ENCODE measurements at regions not wholly inside any gene's neighbourhood (a gene's known extent, or its start where the extent isn't known, plus 50 kb on each side); places are given as distances from the start of the nearest gene placed in this dataset.

DNA sequence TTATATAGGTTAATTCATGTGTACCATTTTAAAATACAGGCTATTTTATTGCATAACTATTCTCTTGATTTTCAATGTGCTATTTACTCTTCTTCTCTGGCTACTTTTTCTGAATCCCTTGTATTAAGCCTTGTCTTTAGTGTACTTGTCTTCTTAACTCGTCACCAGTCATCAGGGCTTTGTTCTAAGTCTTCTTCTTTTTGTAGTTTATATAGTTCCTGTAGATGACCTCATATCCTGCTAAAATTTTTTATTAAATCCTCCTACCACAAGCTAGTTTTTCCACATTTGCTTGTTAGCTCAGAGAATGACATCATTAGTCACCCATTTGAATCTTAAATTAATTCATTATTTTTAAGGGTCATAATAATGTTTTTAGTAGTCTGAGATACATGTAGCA, 1281.9 kb downstream of the KCNT2 start:
- H3K27ac ChIP-seq, result no peak overlapping the region
- no peak for TF ChIP-seq ZFX (IDR thresholded peaks at IDR 0.05; ENCODE audit: borderline replicate concordance)
- TF ChIP-seq, protein P1, sequence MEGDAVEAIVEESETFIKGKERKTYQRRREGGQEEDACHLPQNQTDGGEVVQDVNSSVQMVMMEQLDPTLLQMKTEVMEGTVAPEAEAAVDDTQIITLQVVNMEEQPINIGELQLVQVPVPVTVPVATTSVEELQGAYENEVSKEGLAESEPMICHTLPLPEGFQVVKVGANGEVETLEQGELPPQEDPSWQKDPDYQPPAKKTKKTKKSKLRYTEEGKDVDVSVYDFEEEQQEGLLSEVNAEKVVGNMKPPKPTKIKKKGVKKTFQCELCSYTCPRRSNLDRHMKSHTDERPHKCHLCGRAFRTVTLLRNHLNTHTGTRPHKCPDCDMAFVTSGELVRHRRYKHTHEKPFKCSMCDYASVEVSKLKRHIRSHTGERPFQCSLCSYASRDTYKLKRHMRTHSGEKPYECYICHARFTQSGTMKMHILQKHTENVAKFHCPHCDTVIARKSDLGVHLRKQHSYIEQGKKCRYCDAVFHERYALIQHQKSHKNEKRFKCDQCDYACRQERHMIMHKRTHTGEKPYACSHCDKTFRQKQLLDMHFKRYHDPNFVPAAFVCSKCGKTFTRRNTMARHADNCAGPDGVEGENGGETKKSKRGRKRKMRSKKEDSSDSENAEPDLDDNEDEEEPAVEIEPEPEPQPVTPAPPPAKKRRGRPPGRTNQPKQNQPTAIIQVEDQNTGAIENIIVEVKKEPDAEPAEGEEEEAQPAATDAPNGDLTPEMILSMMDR (IDR thresholded peaks at IDR 0.05), result no peak

DNA sequence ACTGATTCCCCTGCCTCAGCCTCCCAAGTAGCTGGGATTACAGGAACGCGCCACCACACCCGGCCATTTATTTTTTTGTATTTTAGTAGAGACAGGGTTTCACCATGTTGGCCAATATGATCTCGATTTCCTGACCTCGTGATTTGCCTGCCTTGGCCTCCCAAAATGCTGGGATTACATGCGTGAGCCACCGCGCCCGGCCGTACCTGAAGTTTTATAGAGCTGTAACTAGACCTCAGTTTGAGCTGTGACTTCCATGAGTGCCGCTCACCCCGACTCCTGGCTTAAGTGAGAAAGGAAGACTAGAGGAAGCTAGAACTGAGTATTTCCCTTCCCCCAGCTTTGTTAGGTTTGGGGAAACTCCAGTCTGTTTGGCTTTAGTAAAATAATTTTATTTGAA, 1283.1 kb downstream of the KCNT2 start:
- TF ChIP-seq ZFX (IDR thresholded peaks at IDR 0.05; ENCODE audit: borderline replicate concordance), result no peak
- TF ChIP-seq, protein P1 (IDR thresholded peaks at IDR 0.05), result no peak
- H3K27ac ChIP-seq, result no peak overlapping the region

DNA sequence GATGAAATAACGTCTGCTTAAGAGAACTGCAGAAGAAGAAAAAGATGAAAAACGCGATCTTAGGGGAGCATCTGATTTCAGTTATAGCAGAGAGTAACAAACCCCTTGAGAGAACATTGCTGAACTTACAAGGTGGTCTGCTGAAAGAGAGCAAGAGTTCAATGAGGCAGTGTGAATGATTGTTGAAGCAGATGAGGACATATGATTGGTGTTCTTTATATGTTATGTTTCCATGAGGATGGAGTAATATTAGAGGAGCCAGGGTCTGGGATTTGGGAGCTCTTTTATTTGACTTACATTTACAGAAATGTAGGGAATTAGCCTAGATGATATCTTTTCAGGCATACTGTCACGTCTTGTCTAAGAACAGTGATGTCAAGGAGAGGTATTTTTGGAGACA, 1302.0 kb downstream of the KCNT2 start:
- no peak overlapping the region for H3K27ac ChIP-seq
- TF ChIP-seq, protein P1 (IDR thresholded peaks at IDR 0.05), result no peak
- no peak for TF ChIP-seq ZFX (IDR thresholded peaks at IDR 0.05; ENCODE audit: borderline replicate concordance)

DNA sequence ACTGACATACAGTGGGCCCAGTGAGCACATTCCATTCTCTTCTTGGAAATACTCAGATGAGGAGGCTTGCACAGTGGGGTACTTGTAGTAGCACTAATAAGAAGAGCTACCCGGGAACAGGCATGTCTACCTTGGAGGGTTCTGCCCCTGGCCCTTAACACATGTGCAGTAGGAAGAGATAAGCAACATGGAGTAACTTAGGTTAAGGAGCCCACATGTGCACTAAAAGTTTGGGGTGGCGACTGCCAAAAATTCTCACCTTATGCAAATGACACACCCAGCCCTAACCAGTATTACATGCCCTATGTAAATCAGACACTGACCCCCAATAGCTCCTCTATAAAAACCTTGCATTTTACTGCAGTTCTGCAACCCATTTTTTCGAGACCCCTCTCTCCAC, 1313.3 kb downstream of the KCNT2 start:
- no peak for TF ChIP-seq ZFX (IDR thresholded peaks at IDR 0.05; ENCODE audit: borderline replicate concordance)
- TF ChIP-seq, protein P1 (IDR thresholded peaks at IDR 0.05), result no peak
- no peak overlapping the region for H3K27ac ChIP-seq

DNA sequence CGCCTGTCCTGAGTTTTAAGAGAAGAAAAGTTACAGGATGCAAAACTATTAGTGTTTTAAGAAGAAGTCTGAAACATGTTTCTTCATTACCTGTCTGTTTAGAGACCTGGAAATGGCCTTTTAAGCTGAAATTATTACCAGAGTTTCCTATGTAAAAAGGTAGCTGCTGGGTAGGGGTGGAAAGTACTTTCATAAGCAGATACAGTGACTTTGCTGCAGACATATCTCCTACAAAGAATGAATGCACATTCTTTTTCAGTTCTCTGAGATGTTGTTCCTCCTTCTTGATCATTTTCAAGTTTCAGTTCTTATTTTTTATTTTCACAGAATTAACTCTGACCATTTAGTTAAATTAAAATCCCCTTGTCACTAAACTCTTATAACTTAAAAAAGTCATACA, 1329.6 kb downstream of the KCNT2 start:
- TF ChIP-seq ZFX (IDR thresholded peaks at IDR 0.05; ENCODE audit: borderline replicate concordance), result no peak
- TF ChIP-seq, protein P1 (IDR thresholded peaks at IDR 0.05), result no peak
- no peak overlapping the region for H3K27ac ChIP-seq

DNA sequence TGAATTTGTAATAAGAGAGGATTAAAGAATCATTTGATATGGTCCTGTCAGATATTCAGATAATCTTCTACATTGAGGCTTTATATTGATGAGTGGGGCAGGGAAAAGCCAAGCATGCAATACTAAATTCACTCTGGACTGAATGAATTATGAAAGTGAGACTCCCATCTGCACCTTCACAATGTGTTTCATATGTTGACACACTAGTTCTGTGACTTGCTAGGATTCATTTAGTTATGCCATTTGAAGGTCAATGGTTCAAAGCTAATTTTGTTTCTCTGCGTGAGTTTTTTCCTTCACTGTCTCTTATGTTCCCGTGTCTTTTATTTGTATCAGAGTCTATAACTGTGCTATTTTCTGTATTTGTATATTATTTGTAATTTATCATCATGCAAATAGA, 1332.5 kb downstream of the KCNT2 start:
- no peak overlapping the region for H3K27ac ChIP-seq
- no peak for TF ChIP-seq ZFX (IDR thresholded peaks at IDR 0.05; ENCODE audit: borderline replicate concordance)
- TF ChIP-seq, protein P1 (IDR thresholded peaks at IDR 0.05), result no peak

DNA sequence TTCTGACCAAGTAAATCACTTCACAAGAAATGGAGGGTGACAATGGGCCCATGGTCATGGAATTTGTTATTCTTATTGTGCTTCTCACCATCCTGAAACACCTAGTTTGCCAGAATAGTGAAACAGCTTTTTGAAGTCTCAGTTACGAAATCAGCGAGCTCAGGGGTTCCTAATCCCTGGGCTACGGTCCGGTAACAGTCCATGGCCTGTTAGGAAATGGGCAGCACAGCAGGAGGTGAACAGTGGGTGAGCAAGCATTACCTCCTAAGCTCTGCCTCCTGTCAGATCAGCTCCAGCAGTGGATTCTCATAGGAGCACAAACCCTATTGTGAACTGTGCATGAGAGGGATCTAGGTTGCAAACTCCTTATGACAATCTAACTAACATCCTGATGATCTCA, 1356.3 kb downstream of the KCNT2 start:
- TF ChIP-seq, protein P1 (IDR thresholded peaks at IDR 0.05), result no peak
- TF ChIP-seq ZFX (IDR thresholded peaks at IDR 0.05; ENCODE audit: borderline replicate concordance), result no peak
- H3K27ac ChIP-seq, result no peak overlapping the region

Data from 22Rv1 (cell line).